B cell (primary cell): ENCODE measurements at regions not wholly inside any gene's neighbourhood (a gene's known extent, or its start where the extent isn't known, plus 50 kb on each side); places are given as distances from the start of the nearest gene placed in this dataset.

Source experiments
- ATAC-seq: fragments of 200-7000 bp; cut with Tn5 transposase; one replicate; pipeline ENCODE4 v1.10.0; 2021; ENCODE audit warnings: low read depth, mild to moderate bottlenecking, moderate number of reproducible peaks, moderate library complexity
- CTCF ChIA-PET: fragments of 350-600 bp; sonication (Branson Sonifier 250); formaldehyde crosslinking; loops from one replicate; lab custom pipeline; 2021; ENCODE audit warnings: antibody characterized with exemption, inconsistent platforms; lab: Charles Lee
- POLR2A ChIA-PET: fragments of 350-600 bp; sonication (Branson Sonifier 250); formaldehyde crosslinking; loops from one replicate; lab custom pipeline; 2021; ENCODE audit warnings: antibody characterized with exemption; lab: Charles Lee
- DNase-seq: peaks from one replicate; pipeline ENCODE4 v3.0.0; 2013
- H2AFZ ChIP-seq: 2 replicates; pipeline ENCODE4 v1.6.1; 2012; ENCODE audit warnings: mild to moderate bottlenecking, low read depth, low read length; ENCODE audit not compliant: insufficient read depth, poor library complexity, severe bottlenecking
- H3K27ac ChIP-seq, 2 donors: 1 replicate in 1 of 2; 2 replicates in 1 of 2; pipeline ENCODE4 v1.5.1; 2012 to 2013; ENCODE audit warnings: low read length in 2 of 2, mild to moderate bottlenecking in 2 of 2, moderate library complexity in 1 of 2
- H3K27me3 ChIP-seq, 4 experiments: fragments of 200-600 bp in 1 of 4; sonication (generic) in 1 of 4; replicated peaks in 1 of 4; 1 replicate in 2 of 4; 2 replicates in 2 of 4; pipeline versions ENCODE4 v1.6.1 to v1.7.0; 2013 to 2016; ENCODE audit warnings: low read length in 3 of 4, mild to moderate bottlenecking in 2 of 4, mixed read lengths in 1 of 4, moderate library complexity in 1 of 4; ENCODE audit not compliant: insufficient read depth in 4 of 4, control insufficient read depth in 3 of 4; ENCODE audit errors: control extremely low read depth in 1 of 4
- H3K36me3 ChIP-seq, 2 experiments: replicated peaks in 1 of 2; 1 replicate in 1 of 2; 2 replicates in 1 of 2; pipeline versions ENCODE4 v1.6.1 to v1.7.1; 2013; ENCODE audit warnings: low read length in 1 of 2; ENCODE audit not compliant: insufficient read depth in 2 of 2, control insufficient read depth in 1 of 2; ENCODE audit errors: control extremely low read depth in 1 of 2, extremely low read depth in 1 of 2
- H3K4me1 ChIP-seq, 2 donors: fragments of 200-600 bp in 1 of 2; sonication (generic) in 1 of 2; 1 replicate in 1 of 2; 2 replicates in 1 of 2; pipeline versions ENCODE4 v1.5.1 to v1.6.1; 2013 to 2017; ENCODE audit warnings: low read length in 2 of 2; ENCODE audit not compliant: control insufficient read depth in 2 of 2, insufficient read depth in 2 of 2
- H3K4me2 ChIP-seq: replicated peaks from 2 replicates; pipeline ENCODE3; 2012; ENCODE audit warnings: mild to moderate bottlenecking, low read depth, low read length; ENCODE audit not compliant: poor library complexity, severe bottlenecking
- H3K4me3 ChIP-seq, 5 experiments: fragments of 200-600 bp in 1 of 5; sonication (generic) in 1 of 5; 1 replicate in 3 of 5; 2 replicates in 2 of 5; pipeline versions ENCODE4 v1.5.1 to v1.7.0; 2011 to 2016; ENCODE audit warnings: low read length in 4 of 5, mild to moderate bottlenecking in 4 of 5, low read depth in 2 of 5, control low read depth in 1 of 5, moderate library complexity in 1 of 5; ENCODE audit not compliant: insufficient read depth in 1 of 5; ENCODE audit errors: control extremely low read depth in 1 of 5, extremely low read depth in 1 of 5
- H3K79me2 ChIP-seq: fragments of 200-600 bp; sonication (generic); one replicate; pipeline ENCODE4 v1.6.0; 2016; ENCODE audit warnings: low read length; ENCODE audit not compliant: control insufficient read depth, insufficient read depth
- H3K9ac ChIP-seq: fragments of 200-600 bp; sonication (generic); 2 replicates; pipeline ENCODE4 v1.6.1; 2017; ENCODE audit warnings: mild to moderate bottlenecking, low read length, moderate library complexity
- H3K9me3 ChIP-seq, 3 donors: one replicate each; pipeline versions ENCODE4 v1.6.1 to v1.7.1; 2013; ENCODE audit warnings: low read length in 2 of 3; ENCODE audit not compliant: control insufficient read depth in 2 of 3, insufficient read depth in 1 of 3; ENCODE audit errors: control extremely low read depth in 1 of 3
- H4K20me1 ChIP-seq: 2 replicates; pipeline ENCODE4 v1.6.0; 2012; ENCODE audit warnings: mild to moderate bottlenecking, low read length; ENCODE audit not compliant: insufficient read depth, control insufficient read depth, poor library complexity, severe bottlenecking
- H3K27ac Mint-ChIP-seq: one replicate; pipeline ENCODE4 v1.8.0; 2021; ENCODE audit warnings: mixed read lengths
- H3K27me3 Mint-ChIP-seq: one replicate; pipeline ENCODE4 v1.8.0; 2021; ENCODE audit warnings: mixed read lengths
- H3K4me1 Mint-ChIP-seq: one replicate; pipeline ENCODE4 v1.8.0; 2021; ENCODE audit warnings: mixed read lengths
- H3K4me3 Mint-ChIP-seq: one replicate; pipeline ENCODE4 v1.8.0; 2021; ENCODE audit warnings: mixed read lengths
- H3K9me3 Mint-ChIP-seq: one replicate; pipeline ENCODE4 v1.8.0; 2022; ENCODE audit warnings: mixed read lengths; ENCODE audit not compliant: insufficient read depth
- CTCF ChIP-seq: fragments of 200-600 bp; IDR thresholded peaks from one replicate; pipeline ENCODE4 v1.8.0; 2022; ENCODE audit warnings: antibody characterized with exemption, mild to moderate bottlenecking
- EZH2 ChIP-seq: IDR thresholded peaks from 2 replicates; pipeline ENCODE4 v1.6.1; 2012; ENCODE audit warnings: borderline replicate concordance, low read depth, mild to moderate bottlenecking, moderate library complexity, low read length; ENCODE audit not compliant: insufficient read depth, poor library complexity, severe bottlenecking
- WGBS: methylation state at CpG from one replicate; pipeline ENCODE4 v1.1.5; 2013; ENCODE audit warnings: missing lambda C conversion rate; ENCODE audit not compliant: insufficient coverage; 5-methylcytosine and 5-hydroxymethylcytosine counted together
- intact Hi-C: fragments of 100-400 bp; cut with micrococcal nuclease; formaldehyde crosslinking; loops from one replicate; pipeline ENCODE4 v1.10.0; 2022

GRCh38 chr1:219086956-219087469 is 86.7 kb upstream of the LYPLAL1 start:
- ATAC-seq (no peak), DNase-seq (no peak)
- Histone ChIP-seq H3K27me3 (no peaks in the 10 kb centered on the region), H3K9me3 (peaks cover 0 to 1% (median 0%) of the 10 kb centered on the region in 3 donors), H4K20me1 (no peaks in the 10 kb centered on the region), H3K79me2 (no peaks in the 10 kb centered on the region), H3K4me2 (no peak overlapping the region), H3K36me3 (no peaks in the 10 kb centered on the region), H3K9ac (no peak overlapping the region), H3K27ac (no peak overlapping the region), H3K4me3 (no peak overlapping the region), H2AFZ (no peak overlapping the region), H3K4me1 (peaks cover 38 to 48% of the 10 kb centered on the region in 2 donors)
- Mint-ChIP-seq H3K27me3 (no peaks in the 10 kb centered on the region), H3K4me3 (no peak overlapping the region), H3K27ac (no peak overlapping the region), H3K4me1 (peaks cover 58% of the 10 kb centered on the region), H3K9me3 (no peaks in the 10 kb centered on the region)
- CTCF ChIA-PET = no interaction called here
- WGBS = no CpG with 5 or more reads among the region's 1 CpG
- intact Hi-C loops = no loop called here
- POLR2A ChIA-PET = no interaction called here
- TF ChIP-seq CTCF (no peak), EZH2 (no peak)

GRCh38 chr1:219088778-219089557 is 84.7 kb upstream of the LYPLAL1 start:
- intact Hi-C loops = no loop called here
- TF ChIP-seq CTCF (no peak), EZH2 (no peak)
- Histone ChIP-seq H3K27me3 (no peaks in the 10 kb centered on the region), H3K79me2 (no peaks in the 10 kb centered on the region), H3K4me1 (peaks cover 29 to 41% of the 10 kb centered on the region in 2 donors), H3K27ac (peak overlapping the region in 1 of 2 donors; percentile 70), H3K9ac (no peak overlapping the region), H4K20me1 (no peaks in the 10 kb centered on the region), H3K4me3 (no peak overlapping the region), H3K4me2 (no peak overlapping the region), H3K9me3 (peaks cover 0 to 3% (median 0%) of the 10 kb centered on the region in 3 donors), H2AFZ (no peak overlapping the region), H3K36me3 (no peaks in the 10 kb centered on the region)
- ATAC-seq (peak; percentile 55), DNase-seq (no peak)
- ChIA-PET CTCF (interaction anchor here (0.6 to 0.8 kb wide), 2 partner anchors 85 to 115 kb away, joined by 3 read pairs; partner anchors contain the start of gene LYPLAL1), POLR2A (no interaction called here)
- 95% methylated on average over 2 of the region's 5 CpGs for WGBS
- Mint-ChIP-seq H3K9me3 (no peaks in the 10 kb centered on the region), H3K4me3 (peak overlapping the region; percentile 61), H3K27me3 (no peaks in the 10 kb centered on the region), H3K27ac (peak overlapping the region; percentile 90), H3K4me1 (peaks cover 53% of the 10 kb centered on the region)
